NOMO-1 (cell line): ENCODE measurements at regions not wholly inside any gene's neighbourhood (a gene's known extent, or its start where the extent isn't known, plus 50 kb on each side); places are given as distances from the start of the nearest gene placed in this dataset.
A peak's percentile ranks its signal among the peaks of the same experiment; 100 is the strongest.

Source experiments
- DNase-seq, 2 experiments: peaks; one replicate each; lab custom pipeline; 2025; ENCODE audit not compliant: unreplicated experiment in 2 of 2; lab: John Stamatoyannopoulos, UW

- DNase-seq = no peak
These were observed 171.1 kb downstream of the DACT1 start for GRCh38 chr14:58808828-58809227.

- no peak for DNase-seq
These were observed 171.8 kb downstream of the DACT1 start for GRCh38 chr14:58809520-58809919.

GRCh38 chr14:58812050-58812910 lies 174.5 kb downstream of the DACT1 start:
- no peak for DNase-seq

- DNase-seq = no peak
These were observed 176.0 kb downstream of the DACT1 start for GRCh38 chr14:58813745-58814144.

GRCh38 chr14:58814466-58814865 lies 176.7 kb downstream of the DACT1 start:
- no peak for DNase-seq

- DNase-seq = no peak
These were observed 177.5 kb downstream of the DACT1 start for GRCh38 chr14:58815161-58815701.

- no peak for DNase-seq
These were observed 178.0 kb downstream of the DACT1 start for GRCh38 chr14:58815794-58816193.

- DNase-seq = no peak
These were observed 178.8 kb downstream of the DACT1 start for GRCh38 chr14:58816416-58817115.

- DNase-seq = no peak
These were observed 180.1 kb downstream of the DACT1 start for GRCh38 chr14:58817846-58818245.

GRCh38 chr14:58820032-58820431 lies 182.3 kb downstream of the DACT1 start:
- DNase-seq = no peak

GRCh38 chr14:58821421-58821820 lies 183.7 kb downstream of the DACT1 start:
- no peak for DNase-seq

GRCh38 chr14:58822856-58823255 lies 185.1 kb downstream of the DACT1 start:
- no peak for DNase-seq

- DNase-seq = no peak
These were observed 185.6 kb downstream of the DACT1 start for GRCh38 chr14:58823312-58823711.

GRCh38 chr14:58824106-58824505 lies 186.3 kb downstream of the DACT1 start:
- no peak for DNase-seq

- no peak for DNase-seq
These were observed 187.0 kb downstream of the DACT1 start for GRCh38 chr14:58824796-58825195.

- DNase-seq = no peak
These were observed 187.8 kb downstream of the DACT1 start for GRCh38 chr14:58825606-58826005.

GRCh38 chr14:58826845-58827686 lies 189.3 kb downstream of the DACT1 start:
- DNase-seq = no peak

- no peak for DNase-seq
These were observed 190.5 kb downstream of the DACT1 start for GRCh38 chr14:58828298-58828697.

- peak in 1 of 2 experiments; percentile 27 for DNase-seq
These were observed 191.8 kb downstream of the DACT1 start for GRCh38 chr14:58829594-58829993.

- DNase-seq = no peak
These were observed 192.4 kb downstream of the DACT1 start for GRCh38 chr14:58830121-58830520.

GRCh38 chr14:58832095-58832521 lies 194.3 kb downstream of the DACT1 start:
- no peak for DNase-seq
